Mesenchymal stem cell (in vitro differentiated cells and primary cell): ENCODE measurements at regions not wholly inside any gene's neighbourhood (a gene's known extent, or its start where the extent isn't known, plus 50 kb on each side); places are given as distances from the start of the nearest gene placed in this dataset.
"Not testable (repeated sequence)": the region's sequence is repeated elsewhere in the genome, so short reads cannot be mapped to it uniquely, and the experiment has no call there.

Experiments used
- DNase-seq: peaks from one replicate; pipeline ENCODE4 v3.0.0-alpha.2; 2013
- H2AFZ ChIP-seq: one replicate; pipeline ENCODE4 v1.6.1; 2013; ENCODE audit warnings: low read depth, mild to moderate bottlenecking, control low read depth, inconsistent platforms, low read length, moderate library complexity
- H2AK5ac ChIP-seq: 2 replicates; pipeline ENCODE4 v1.6.1; 2013; ENCODE audit warnings: low read length, moderate library complexity, mild to moderate bottlenecking, inconsistent platforms; ENCODE audit not compliant: severe bottlenecking
- H2BK120ac ChIP-seq: one replicate; pipeline ENCODE4 v1.6.1; 2013; ENCODE audit warnings: low read depth, mild to moderate bottlenecking, inconsistent platforms, low read length, moderate library complexity
- H2BK12ac ChIP-seq, 2 experiments: one replicate each; pipeline ENCODE4 v1.6.1; 2013; ENCODE audit warnings: inconsistent platforms in 2 of 2, low read length in 2 of 2, mild to moderate bottlenecking in 2 of 2, moderate library complexity in 2 of 2, control low read depth in 1 of 2
- H2BK15ac ChIP-seq: one replicate; pipeline ENCODE4 v1.6.1; 2013; ENCODE audit warnings: mild to moderate bottlenecking, low read depth, inconsistent platforms; ENCODE audit not compliant: poor library complexity, severe bottlenecking
- H2BK5ac ChIP-seq: 2 replicates; pipeline ENCODE4 v1.6.1; 2013; ENCODE audit warnings: low read depth, mild to moderate bottlenecking, low read length, control low read depth, inconsistent platforms; ENCODE audit not compliant: poor library complexity, severe bottlenecking
- H3K14ac ChIP-seq, 2 experiments: one replicate each; pipeline ENCODE4 v1.6.1; 2013; ENCODE audit warnings: inconsistent platforms in 2 of 2, low read length in 2 of 2, control low read depth in 1 of 2, mild to moderate bottlenecking in 1 of 2, moderate library complexity in 1 of 2
- H3K18ac ChIP-seq, 2 experiments: one replicate each; pipeline ENCODE4 v1.6.1; 2013; ENCODE audit warnings: inconsistent platforms in 2 of 2, low read length in 2 of 2, control low read depth in 1 of 2, low read depth in 1 of 2, mild to moderate bottlenecking in 1 of 2
- H3K23ac ChIP-seq, 2 experiments: one replicate each; pipeline ENCODE4 v1.6.1; 2013; ENCODE audit warnings: inconsistent platforms in 2 of 2, low read length in 2 of 2, mild to moderate bottlenecking in 2 of 2, moderate library complexity in 2 of 2, control low read depth in 1 of 2
- H3K27ac ChIP-seq: 2 replicates; pipeline ENCODE4 v1.5.1; 2013; ENCODE audit warnings: mild to moderate bottlenecking, moderate library complexity, low read length, control low read depth, inconsistent platforms; ENCODE audit not compliant: poor library complexity, severe bottlenecking
- H3K27me3 ChIP-seq, 2 experiments: 2 replicates each; pipeline versions ENCODE4 v1.6.1 to v1.7.0; 2013; ENCODE audit warnings: low read length in 2 of 2, mild to moderate bottlenecking in 2 of 2, moderate library complexity in 2 of 2, control low read depth in 1 of 2, inconsistent platforms in 1 of 2; ENCODE audit not compliant: control insufficient read depth in 1 of 2, insufficient read depth in 1 of 2
- H3K36me3 ChIP-seq, 2 experiments: 2 replicates each; pipeline versions ENCODE4 v1.6.1 to v1.7.0; 2013; ENCODE audit warnings: low read length in 2 of 2, control low read depth in 1 of 2, inconsistent platforms in 1 of 2, low read depth in 1 of 2, mild to moderate bottlenecking in 1 of 2; ENCODE audit not compliant: insufficient read depth in 2 of 2, control insufficient read depth in 1 of 2
- H3K4ac ChIP-seq, 2 experiments: one replicate each; pipeline ENCODE4 v1.6.1; 2013; ENCODE audit warnings: inconsistent platforms in 2 of 2, low read length in 2 of 2, mild to moderate bottlenecking in 2 of 2, moderate library complexity in 2 of 2, control low read depth in 1 of 2, low read depth in 1 of 2
- H3K4me1 ChIP-seq: 2 replicates; pipeline ENCODE4 v1.6.1; 2013; ENCODE audit warnings: low read depth, low read length, control low read depth; ENCODE audit not compliant: control insufficient read depth, insufficient read depth
- H3K4me2 ChIP-seq: 2 replicates; pipeline ENCODE4 v1.6.1; 2013; ENCODE audit warnings: low read length, mild to moderate bottlenecking, inconsistent platforms; ENCODE audit not compliant: poor library complexity, severe bottlenecking
- H3K4me3 ChIP-seq, 2 experiments: 2 replicates each; pipeline versions ENCODE4 v1.5.1 to v1.7.0; 2013; ENCODE audit warnings: low read length in 2 of 2, mild to moderate bottlenecking in 2 of 2, control low read depth in 1 of 2, low read depth in 1 of 2; ENCODE audit not compliant: insufficient read depth in 1 of 2
- H3K79me1 ChIP-seq: replicated peaks from 2 replicates; pipeline ENCODE4 v1.6.1; 2013; ENCODE audit warnings: mild to moderate bottlenecking, control low read depth, low read length, inconsistent platforms; ENCODE audit not compliant: poor library complexity, severe bottlenecking
- H3K9ac ChIP-seq: 2 replicates; pipeline ENCODE4 v1.7.0; 2013; ENCODE audit warnings: mild to moderate bottlenecking, low read length, moderate library complexity
- H3K9me3 ChIP-seq: 2 replicates; pipeline ENCODE4 v1.7.0; 2013; ENCODE audit warnings: mild to moderate bottlenecking, low read length; ENCODE audit not compliant: control insufficient read depth
- H4K8ac ChIP-seq: one replicate; pipeline ENCODE4 v1.6.1; 2013; ENCODE audit warnings: inconsistent platforms, mild to moderate bottlenecking, low read length, moderate library complexity
- H4K91ac ChIP-seq: one replicate; pipeline ENCODE4 v1.6.1; 2013; ENCODE audit warnings: mild to moderate bottlenecking, low read length, inconsistent platforms
- WGBS: methylation state at CpG from one replicate; pipeline ENCODE4 v1.1.7; 2013; ENCODE audit warnings: mixed read lengths; 5-methylcytosine and 5-hydroxymethylcytosine counted together

- not testable (repeated sequence) for H3K18ac ChIP-seq, H2BK120ac ChIP-seq, DNase-seq, H2BK12ac ChIP-seq, H2AFZ ChIP-seq, H3K14ac ChIP-seq, H2BK15ac ChIP-seq, H3K79me1 ChIP-seq, H4K91ac ChIP-seq, H3K23ac ChIP-seq, H3K4ac ChIP-seq, H3K4me3 ChIP-seq, H3K4me1 ChIP-seq, H2AK5ac ChIP-seq, H3K27me3 ChIP-seq, H4K8ac ChIP-seq, H2BK5ac ChIP-seq, H3K27ac ChIP-seq, H3K36me3 ChIP-seq, H3K9ac ChIP-seq, H3K4me2 ChIP-seq
- H3K9me3 ChIP-seq: peaks cover 36% of the 10 kb centered on the region
- WGBS: 87% methylated on average over 8 of the region's 8 CpGs
Measured at GRCh38 chr7:109632890-109633289, 1063.2 kb downstream of the DNAJB9 start.

GRCh38 chr7:109635374-109635773 is 1065.7 kb downstream of the DNAJB9 start:
- Histone ChIP-seq H3K27me3 (no peaks in the 10 kb centered on the region), H2BK15ac (no peak overlapping the region), H3K14ac (no peak overlapping the region)

DNA sequence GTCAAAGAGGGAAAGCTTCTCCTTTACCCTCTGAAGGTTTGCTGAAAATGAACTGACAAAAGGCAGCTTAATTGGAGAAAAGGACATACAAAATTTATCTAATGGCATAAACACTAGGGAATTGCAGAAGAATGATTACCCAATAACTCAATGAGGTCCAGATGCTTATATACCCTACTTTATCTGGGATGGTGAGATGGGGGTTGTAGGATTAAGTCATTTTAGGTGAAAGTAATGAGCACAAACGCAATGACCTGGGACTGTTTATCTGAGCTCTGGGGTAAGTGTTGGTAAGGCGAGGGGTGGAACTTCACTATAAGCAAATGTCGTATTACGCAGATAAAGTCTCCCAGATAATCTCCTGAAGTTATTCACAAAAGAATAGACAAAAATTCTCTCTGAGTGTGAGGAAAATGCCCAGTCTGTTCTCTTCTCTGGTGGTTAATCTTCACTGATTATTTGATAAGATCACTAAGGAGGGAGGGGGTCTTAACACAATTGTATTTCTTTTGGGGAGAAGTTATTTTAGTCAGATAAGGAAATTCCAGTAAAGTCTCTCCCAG is 1067.8 kb downstream of the DNAJB9 start:
- Histone ChIP-seq H2AK5ac (no peak overlapping the region), H3K79me1 (no peaks in the 10 kb centered on the region), H2BK15ac (no peak overlapping the region), H3K18ac (no peak overlapping the region), H2AFZ (no peak overlapping the region), H4K91ac (no peak overlapping the region), H2BK5ac (no peak overlapping the region), H2BK120ac (no peak overlapping the region), H3K9me3 (peaks cover 24% of the 10 kb centered on the region), H3K23ac (no peak overlapping the region), H3K14ac (no peak overlapping the region), H3K36me3 (no peaks in the 10 kb centered on the region), H3K4ac (no peak overlapping the region), H3K4me3 (no peak overlapping the region), H2BK12ac (no peak overlapping the region), H3K27me3 (no peaks in the 10 kb centered on the region), H3K27ac (no peak overlapping the region), H3K9ac (no peak overlapping the region), H3K4me1 (no peaks in the 10 kb centered on the region), H4K8ac (no peak overlapping the region), H3K4me2 (no peak overlapping the region)
- DNase-seq: no peak
- 55% methylated on average over 1 of the region's 4 CpGs for WGBS

More at GRCh38 chr7:109635374-109635773, 1065.7 kb downstream of the DNAJB9 start:
- no peak overlapping the region for H3K18ac ChIP-seq
- no peak overlapping the region for H3K23ac ChIP-seq
- no peak overlapping the region for H2BK12ac ChIP-seq
- no peak overlapping the region for H2BK5ac ChIP-seq
- no peak overlapping the region for H3K27ac ChIP-seq
- H2AFZ ChIP-seq: no peak overlapping the region
- no peaks in the 10 kb centered on the region for H3K36me3 ChIP-seq
- H3K9me3 ChIP-seq: peaks cover 31% of the 10 kb centered on the region
- H4K8ac ChIP-seq: no peak overlapping the region
- no peak for DNase-seq
- no peak overlapping the region for H2BK120ac ChIP-seq
- no peak overlapping the region for H3K4me2 ChIP-seq
- H4K91ac ChIP-seq: no peak overlapping the region
- H3K4ac ChIP-seq: no peak overlapping the region
- 100% methylated on average over 1 of the region's 3 CpGs for WGBS
- no peak overlapping the region for H3K4me3 ChIP-seq
- H3K4me1 ChIP-seq: no peaks in the 10 kb centered on the region
- H2AK5ac ChIP-seq: no peak overlapping the region
- no peak overlapping the region for H3K9ac ChIP-seq
- H3K79me1 ChIP-seq: no peaks in the 10 kb centered on the region

- Histone ChIP-seq H2BK120ac (no peak overlapping the region), H3K79me1 (no peaks in the 10 kb centered on the region), H3K9me3 (peaks cover 16% of the 10 kb centered on the region), H2AK5ac (no peak overlapping the region), H3K36me3 (no peaks in the 10 kb centered on the region), H3K4ac (no peak overlapping the region), H2BK5ac (no peak overlapping the region), H4K8ac (no peak overlapping the region), H3K18ac (no peak overlapping the region), H2AFZ (no peak overlapping the region), H3K14ac (no peak overlapping the region), H3K4me1 (no peaks in the 10 kb centered on the region), H3K27ac (no peak overlapping the region), H3K27me3 (no peaks in the 10 kb centered on the region), H2BK12ac (no peak overlapping the region), H3K4me3 (no peak overlapping the region), H2BK15ac (no peak overlapping the region), H4K91ac (no peak overlapping the region), H3K9ac (no peak overlapping the region), H3K4me2 (no peak overlapping the region), H3K23ac (no peak overlapping the region)
- 74% methylated on average over 2 of the region's 2 CpGs for WGBS
- DNase-seq: no peak
Measured at GRCh38 chr7:109638321-109638720, 1068.6 kb downstream of the DNAJB9 start.
